Fibroblast of mammary gland (primary cell): ENCODE measurements at regions not wholly inside any gene's neighbourhood (a gene's known extent, or its start where the extent isn't known, plus 50 kb on each side); places are given as distances from the start of the nearest gene placed in this dataset.
A peak's percentile ranks its signal among the peaks of the same experiment; 100 is the strongest.

Experiments used
- DNase-seq: peaks from one replicate; pipeline ENCODE4 v3.0.0-alpha.2; 2010; ENCODE audit warnings: low read depth
- H3K4me3 ChIP-seq: 2 replicates; pipeline ENCODE4 v1.5.1; 2011; ENCODE audit warnings: low read depth, mild to moderate bottlenecking, low read length, moderate library complexity; ENCODE audit not compliant: control insufficient read depth
- TF ChIP-seq, protein P1 (sequence below): conservative IDR thresholded peaks from 2 replicates; pipeline ENCODE4 v1.5.1; 2011; ENCODE audit warnings: low read depth, low read length, inconsistent platforms; ENCODE audit not compliant: control insufficient read depth, insufficient read depth

DNA sequence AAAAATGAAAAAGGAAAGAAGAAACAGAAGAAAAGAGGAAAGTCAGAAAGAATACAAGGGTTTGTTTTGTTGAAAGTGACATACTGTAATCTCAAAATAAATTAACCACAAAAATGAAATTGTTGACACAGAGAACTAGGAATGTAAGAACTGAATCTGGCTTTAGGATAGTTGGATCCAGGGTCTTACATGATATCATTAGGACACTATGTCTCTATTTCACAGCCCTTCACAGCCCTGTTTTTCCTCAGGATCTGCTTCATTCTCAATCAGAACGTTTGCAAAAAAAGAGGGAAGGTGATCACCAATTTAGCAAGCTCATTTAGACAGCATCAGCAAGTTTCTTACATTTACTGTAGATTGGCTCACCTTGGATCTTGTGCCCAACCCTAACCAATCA is 188.5 kb upstream of the NREP start:
- H3K4me3 ChIP-seq = no peak overlapping the region
- no peak for DNase-seq
- TF ChIP-seq, protein P1, sequence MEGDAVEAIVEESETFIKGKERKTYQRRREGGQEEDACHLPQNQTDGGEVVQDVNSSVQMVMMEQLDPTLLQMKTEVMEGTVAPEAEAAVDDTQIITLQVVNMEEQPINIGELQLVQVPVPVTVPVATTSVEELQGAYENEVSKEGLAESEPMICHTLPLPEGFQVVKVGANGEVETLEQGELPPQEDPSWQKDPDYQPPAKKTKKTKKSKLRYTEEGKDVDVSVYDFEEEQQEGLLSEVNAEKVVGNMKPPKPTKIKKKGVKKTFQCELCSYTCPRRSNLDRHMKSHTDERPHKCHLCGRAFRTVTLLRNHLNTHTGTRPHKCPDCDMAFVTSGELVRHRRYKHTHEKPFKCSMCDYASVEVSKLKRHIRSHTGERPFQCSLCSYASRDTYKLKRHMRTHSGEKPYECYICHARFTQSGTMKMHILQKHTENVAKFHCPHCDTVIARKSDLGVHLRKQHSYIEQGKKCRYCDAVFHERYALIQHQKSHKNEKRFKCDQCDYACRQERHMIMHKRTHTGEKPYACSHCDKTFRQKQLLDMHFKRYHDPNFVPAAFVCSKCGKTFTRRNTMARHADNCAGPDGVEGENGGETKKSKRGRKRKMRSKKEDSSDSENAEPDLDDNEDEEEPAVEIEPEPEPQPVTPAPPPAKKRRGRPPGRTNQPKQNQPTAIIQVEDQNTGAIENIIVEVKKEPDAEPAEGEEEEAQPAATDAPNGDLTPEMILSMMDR = no peak

DNA sequence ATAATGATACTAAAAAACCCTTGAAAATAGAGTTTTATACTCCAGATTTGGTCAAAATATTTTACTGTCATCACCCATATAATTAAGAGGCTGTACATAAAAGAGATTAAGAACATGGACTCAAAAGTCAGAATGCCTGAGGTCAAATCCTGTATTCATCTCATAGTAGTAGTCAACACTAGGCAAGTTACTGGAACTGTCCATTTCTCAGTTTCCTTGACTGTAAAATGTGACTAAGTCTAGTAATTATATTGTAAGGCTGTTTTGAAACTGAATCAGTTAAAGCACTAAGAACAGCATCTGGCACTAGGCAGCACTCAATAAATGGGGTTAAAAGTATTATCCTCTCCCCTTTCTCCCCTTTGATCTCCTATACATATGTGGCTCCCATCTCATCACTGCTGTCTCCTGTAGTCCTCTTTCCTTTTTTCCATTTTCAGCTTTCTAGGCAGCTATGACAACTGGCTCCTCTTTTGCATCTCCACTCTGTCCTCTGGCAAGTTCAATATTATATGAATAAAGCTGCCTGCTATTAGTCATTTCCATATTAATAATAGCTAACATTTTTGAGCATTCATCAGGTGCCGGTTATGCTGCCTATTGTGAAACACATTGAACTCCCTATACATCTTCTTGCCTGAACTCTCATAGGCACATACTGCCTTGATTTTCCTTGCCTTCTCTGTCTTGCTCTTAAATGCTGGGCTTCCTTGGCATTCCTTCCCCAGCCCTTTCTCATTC is 185.8 kb upstream of the NREP start:
- peak; percentile 73 for DNase-seq
- TF ChIP-seq, protein P1 = no peak
- H3K4me3 ChIP-seq = no peak overlapping the region

DNA sequence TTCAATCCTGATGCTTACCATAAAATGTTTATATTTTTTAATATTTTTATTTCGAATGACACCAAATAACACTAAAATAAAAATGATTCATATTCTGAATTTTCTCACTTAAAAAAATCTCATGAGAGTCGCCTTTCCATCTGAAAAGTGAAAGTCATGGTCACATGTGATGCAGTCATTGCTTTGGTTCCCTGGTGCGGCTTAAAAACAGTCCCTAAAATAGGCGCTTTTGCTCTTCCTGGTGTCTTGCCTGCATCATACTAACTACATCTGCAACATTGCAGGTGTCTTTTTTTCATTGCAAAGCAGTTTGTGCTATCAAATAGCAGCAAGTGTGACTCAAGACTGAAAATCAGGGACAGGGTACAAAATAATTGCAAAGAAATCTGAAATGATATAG is 185.2 kb upstream of the NREP start:
- TF ChIP-seq, protein P1 = no peak
- no peak overlapping the region for H3K4me3 ChIP-seq
- DNase-seq = no peak

DNA sequence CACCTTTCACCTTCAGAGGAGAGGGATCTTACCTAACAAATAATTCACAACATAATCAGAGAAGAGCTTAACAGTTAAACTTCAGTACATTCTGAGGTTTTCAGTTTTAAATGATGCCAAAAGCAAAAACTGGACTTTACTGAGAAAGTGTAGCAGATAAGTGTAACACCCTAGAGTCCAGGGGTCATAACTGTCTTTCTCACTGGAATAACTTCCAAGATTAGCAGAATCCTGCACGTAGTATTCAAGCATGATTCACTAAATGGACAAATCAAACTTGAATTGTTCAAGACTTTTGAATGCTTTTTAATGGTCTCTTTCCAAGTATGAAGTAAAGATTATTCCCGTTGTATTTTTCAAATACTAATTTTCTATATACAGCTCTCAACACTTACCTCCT is 180.1 kb upstream of the NREP start:
- TF ChIP-seq, protein P1 = no peak
- no peak overlapping the region for H3K4me3 ChIP-seq
- no peak for DNase-seq

DNA sequence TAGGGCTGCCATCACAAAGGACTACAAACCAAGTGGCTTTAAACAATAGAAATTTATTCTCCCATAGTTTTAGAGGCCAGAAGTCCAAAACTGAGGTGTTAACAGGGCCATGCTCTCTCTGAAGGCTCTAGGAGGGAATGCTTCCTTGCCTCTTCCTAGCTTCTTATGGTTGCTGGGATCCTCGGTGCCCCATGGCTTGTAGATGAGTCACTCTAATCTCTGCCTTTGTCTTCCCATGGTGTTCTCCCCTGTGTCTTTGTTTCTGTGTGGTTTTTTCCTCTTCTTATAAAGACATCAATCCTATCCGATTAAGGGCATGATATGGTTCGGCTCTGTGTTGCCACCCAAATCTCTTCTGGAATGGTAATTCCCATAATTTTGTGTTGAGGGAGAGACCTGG is 178.8 kb upstream of the NREP start:
- no peak for DNase-seq
- TF ChIP-seq, protein P1 = no peak
- H3K4me3 ChIP-seq = no peak overlapping the region

DNA sequence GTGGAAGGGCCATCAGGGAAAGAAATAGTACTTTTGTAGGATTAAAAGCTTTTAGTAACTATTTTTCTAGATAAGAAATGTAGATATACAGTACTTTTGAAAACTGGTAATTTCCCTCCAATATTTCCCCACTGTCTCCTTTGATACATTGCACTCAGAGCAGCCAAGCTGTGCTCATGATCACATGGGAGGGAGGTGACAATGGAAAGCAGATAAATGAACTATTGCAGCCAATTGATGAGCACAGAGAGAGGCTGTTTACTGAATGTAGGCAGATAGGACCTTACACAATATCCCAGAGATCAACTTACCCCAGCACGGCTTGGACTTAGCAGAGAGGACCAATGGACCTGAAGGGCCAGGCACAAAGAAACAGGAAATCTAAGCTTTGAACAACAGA is 178.0 kb upstream of the NREP start:
- no peak overlapping the region for H3K4me3 ChIP-seq
- DNase-seq = no peak
- TF ChIP-seq, protein P1 = no peak
